ENCODE measurements at regions not wholly inside any gene's neighbourhood (a gene's known extent, or its start where the extent isn't known, plus 50 kb on each side); places are given as distances from the start of the nearest gene placed in this dataset.

DNA sequence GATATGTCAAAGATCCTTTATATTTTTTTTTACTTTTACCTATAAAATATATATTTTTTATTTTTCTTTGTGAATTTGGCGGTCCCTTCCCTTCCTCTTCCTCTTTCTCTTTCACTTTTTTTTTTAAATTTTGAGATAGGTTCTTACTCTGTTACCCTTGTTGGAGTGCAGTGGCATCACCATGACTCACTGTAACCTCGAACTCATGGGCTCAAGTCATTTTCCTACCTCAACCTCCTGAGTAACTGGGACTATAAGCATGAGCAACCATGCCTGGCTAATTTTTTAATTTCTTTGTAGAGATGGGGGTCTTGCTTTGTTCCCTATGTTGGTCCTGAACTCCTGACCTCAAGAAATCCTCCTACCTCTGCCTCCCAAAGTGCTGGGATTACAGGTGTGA, 258.0 kb upstream of the CLINT1 start:
- DNase-seq = no peak
- H3K4me1 Mint-ChIP-seq (ENCODE audit: low read depth, unreplicated experiment) = peaks cover 4% of the 10 kb centered on the region
- H3K36me3 Mint-ChIP-seq (ENCODE audit: unreplicated experiment) = no peaks in the 10 kb centered on the region
- no peak overlapping the region for H3K4me3 Mint-ChIP-seq (ENCODE audit: unreplicated experiment)
- no peaks in the 10 kb centered on the region for H3K27me3 Mint-ChIP-seq (ENCODE audit: unreplicated experiment)
- no peak overlapping the region for H3K27ac Mint-ChIP-seq (ENCODE audit: unreplicated experiment)
- H3K9me3 Mint-ChIP-seq (ENCODE audit: unreplicated experiment) = no peaks in the 10 kb centered on the region
- TF ChIP-seq, protein P1, sequence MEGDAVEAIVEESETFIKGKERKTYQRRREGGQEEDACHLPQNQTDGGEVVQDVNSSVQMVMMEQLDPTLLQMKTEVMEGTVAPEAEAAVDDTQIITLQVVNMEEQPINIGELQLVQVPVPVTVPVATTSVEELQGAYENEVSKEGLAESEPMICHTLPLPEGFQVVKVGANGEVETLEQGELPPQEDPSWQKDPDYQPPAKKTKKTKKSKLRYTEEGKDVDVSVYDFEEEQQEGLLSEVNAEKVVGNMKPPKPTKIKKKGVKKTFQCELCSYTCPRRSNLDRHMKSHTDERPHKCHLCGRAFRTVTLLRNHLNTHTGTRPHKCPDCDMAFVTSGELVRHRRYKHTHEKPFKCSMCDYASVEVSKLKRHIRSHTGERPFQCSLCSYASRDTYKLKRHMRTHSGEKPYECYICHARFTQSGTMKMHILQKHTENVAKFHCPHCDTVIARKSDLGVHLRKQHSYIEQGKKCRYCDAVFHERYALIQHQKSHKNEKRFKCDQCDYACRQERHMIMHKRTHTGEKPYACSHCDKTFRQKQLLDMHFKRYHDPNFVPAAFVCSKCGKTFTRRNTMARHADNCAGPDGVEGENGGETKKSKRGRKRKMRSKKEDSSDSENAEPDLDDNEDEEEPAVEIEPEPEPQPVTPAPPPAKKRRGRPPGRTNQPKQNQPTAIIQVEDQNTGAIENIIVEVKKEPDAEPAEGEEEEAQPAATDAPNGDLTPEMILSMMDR (IDR thresholded peaks at IDR 0.05; ENCODE audit: partially characterized antibody, unreplicated experiment) = no peak

DNA sequence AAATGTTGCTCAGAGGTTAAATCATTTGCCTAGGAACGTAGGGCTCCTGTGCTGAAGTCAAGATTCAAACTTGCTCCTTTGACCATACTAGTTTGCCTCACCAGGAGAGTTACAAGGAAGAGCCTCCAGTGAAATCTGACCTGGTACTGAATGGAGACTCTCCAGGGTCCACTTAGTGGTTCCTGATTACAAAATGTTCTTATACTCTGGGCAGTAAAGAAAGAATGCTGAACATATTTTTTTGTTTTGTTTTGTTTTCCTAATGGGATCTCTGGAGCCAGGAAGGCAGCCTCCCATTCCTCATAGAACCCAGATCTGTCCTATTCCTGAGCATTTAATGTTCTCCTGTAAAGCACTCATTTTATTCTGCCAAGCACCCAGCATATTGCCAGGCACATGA, 256.5 kb upstream of the CLINT1 start:
- H3K36me3 Mint-ChIP-seq (ENCODE audit: unreplicated experiment) = no peaks in the 10 kb centered on the region
- no peak overlapping the region for H3K4me3 Mint-ChIP-seq (ENCODE audit: unreplicated experiment)
- no peak for DNase-seq
- peaks cover 4% of the 10 kb centered on the region for H3K4me1 Mint-ChIP-seq (ENCODE audit: low read depth, unreplicated experiment)
- no peaks in the 10 kb centered on the region for H3K27me3 Mint-ChIP-seq (ENCODE audit: unreplicated experiment)
- no peak overlapping the region for H3K27ac Mint-ChIP-seq (ENCODE audit: unreplicated experiment)
- H3K9me3 Mint-ChIP-seq (ENCODE audit: unreplicated experiment) = no peaks in the 10 kb centered on the region
- TF ChIP-seq, protein P1 (IDR thresholded peaks at IDR 0.05; ENCODE audit: partially characterized antibody, unreplicated experiment) = no peak

DNA sequence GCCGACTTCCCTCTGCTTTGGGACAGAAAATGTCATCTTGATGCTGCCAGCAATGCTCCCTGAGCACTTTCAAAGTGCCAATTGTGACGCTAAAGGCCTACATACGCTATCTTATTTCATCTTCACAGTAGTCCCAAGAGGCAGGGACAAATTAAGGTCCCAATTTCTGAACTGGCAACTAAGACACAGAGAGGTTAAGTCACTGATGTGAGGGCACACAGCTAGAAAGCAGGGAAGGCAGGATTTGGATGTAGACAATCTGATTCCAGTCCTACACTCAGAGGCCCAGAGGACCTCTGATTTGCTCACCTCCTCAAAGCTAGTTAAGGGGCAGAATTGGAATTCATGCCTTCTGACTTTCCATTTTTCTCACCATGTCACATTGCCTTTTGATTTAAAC, 249.2 kb upstream of the CLINT1 start:
- TF ChIP-seq, protein P1 (IDR thresholded peaks at IDR 0.05; ENCODE audit: partially characterized antibody, unreplicated experiment) = no peak
- H3K4me3 Mint-ChIP-seq (ENCODE audit: unreplicated experiment) = no peak overlapping the region
- H3K4me1 Mint-ChIP-seq (ENCODE audit: low read depth, unreplicated experiment) = peaks cover 4% of the 10 kb centered on the region
- no peaks in the 10 kb centered on the region for H3K27me3 Mint-ChIP-seq (ENCODE audit: unreplicated experiment)
- H3K27ac Mint-ChIP-seq (ENCODE audit: unreplicated experiment) = no peak overlapping the region
- H3K36me3 Mint-ChIP-seq (ENCODE audit: unreplicated experiment) = no peaks in the 10 kb centered on the region
- no peak for DNase-seq
- no peaks in the 10 kb centered on the region for H3K9me3 Mint-ChIP-seq (ENCODE audit: unreplicated experiment)

DNA sequence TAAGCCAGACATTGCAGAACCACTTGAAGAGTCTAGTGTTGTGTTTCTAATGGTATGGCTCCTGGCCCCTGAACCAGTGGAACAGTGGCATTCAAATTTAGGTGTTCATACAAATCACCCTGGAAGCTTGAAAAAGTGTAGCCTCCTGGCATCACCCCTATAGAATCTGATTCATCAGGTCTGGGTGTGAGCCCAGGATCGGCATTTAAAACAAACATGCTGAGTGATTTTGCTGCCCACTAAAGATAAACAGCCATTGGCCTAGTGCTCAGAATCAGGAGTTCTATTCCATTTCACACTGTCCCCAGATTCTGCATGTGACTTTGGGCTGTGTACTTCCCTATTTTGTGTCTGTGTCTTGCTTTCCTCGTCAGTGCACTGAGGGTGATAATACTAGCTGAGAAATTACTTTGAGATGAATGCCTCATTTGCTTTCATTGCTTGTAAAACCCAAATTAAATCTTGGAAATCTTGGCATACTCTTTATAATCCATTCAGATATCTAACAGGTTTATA, 241.5 kb upstream of the CLINT1 start:
- H3K36me3 Mint-ChIP-seq (ENCODE audit: unreplicated experiment) = peaks cover 4% of the 10 kb centered on the region
- TF ChIP-seq, protein P1 (IDR thresholded peaks at IDR 0.05; ENCODE audit: partially characterized antibody, unreplicated experiment) = no peak
- peaks cover 6% of the 10 kb centered on the region for H3K27me3 Mint-ChIP-seq (ENCODE audit: unreplicated experiment)
- no peaks in the 10 kb centered on the region for H3K4me1 Mint-ChIP-seq (ENCODE audit: low read depth, unreplicated experiment)
- H3K4me3 Mint-ChIP-seq (ENCODE audit: unreplicated experiment) = no peak overlapping the region
- H3K27ac Mint-ChIP-seq (ENCODE audit: unreplicated experiment) = no peak overlapping the region
- H3K9me3 Mint-ChIP-seq (ENCODE audit: unreplicated experiment) = peaks cover 2% of the 10 kb centered on the region
- no peak for DNase-seq

DNA sequence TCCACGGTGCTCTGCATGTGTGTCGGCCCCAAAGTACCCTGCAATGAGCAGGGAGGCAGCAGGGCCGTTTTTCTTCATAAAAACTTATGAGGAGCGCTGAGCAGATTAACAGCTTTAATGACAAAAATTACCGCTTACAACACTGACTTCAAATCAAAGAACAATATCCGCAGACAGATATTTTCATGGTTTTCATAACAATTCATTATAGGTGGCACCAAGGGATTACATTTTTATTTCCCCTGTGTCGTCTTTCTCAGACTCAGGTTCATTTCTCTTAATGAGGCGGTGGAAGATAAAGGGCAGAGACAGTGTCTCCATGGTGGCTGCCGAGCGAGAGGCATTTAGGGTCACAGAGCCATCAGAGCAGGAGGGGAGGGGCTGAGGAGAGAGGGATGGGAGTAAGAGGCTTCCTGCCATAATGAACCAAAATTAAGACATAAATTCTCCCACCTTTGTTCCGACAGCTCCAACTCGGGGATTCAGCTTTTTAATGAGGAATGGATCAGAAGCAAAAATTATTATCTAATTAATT, 240.7 kb upstream of the CLINT1 start:
- H3K4me1 Mint-ChIP-seq (ENCODE audit: low read depth, unreplicated experiment) = no peaks in the 10 kb centered on the region
- H3K9me3 Mint-ChIP-seq (ENCODE audit: unreplicated experiment) = peaks cover 2% of the 10 kb centered on the region
- peaks cover 6% of the 10 kb centered on the region for H3K27me3 Mint-ChIP-seq (ENCODE audit: unreplicated experiment)
- no peak for DNase-seq
- H3K27ac Mint-ChIP-seq (ENCODE audit: unreplicated experiment) = no peak overlapping the region
- peaks cover 4% of the 10 kb centered on the region for H3K36me3 Mint-ChIP-seq (ENCODE audit: unreplicated experiment)
- TF ChIP-seq, protein P1 (IDR thresholded peaks at IDR 0.05; ENCODE audit: partially characterized antibody, unreplicated experiment) = no peak
- no peak overlapping the region for H3K4me3 Mint-ChIP-seq (ENCODE audit: unreplicated experiment)

Measured in glutamatergic neuron (in vitro differentiated cells).